ENCODE measurements at regions not wholly inside any gene's neighbourhood (a gene's known extent, or its start where the extent isn't known, plus 50 kb on each side); places are given as distances from the start of the nearest gene placed in this dataset.

DNA sequence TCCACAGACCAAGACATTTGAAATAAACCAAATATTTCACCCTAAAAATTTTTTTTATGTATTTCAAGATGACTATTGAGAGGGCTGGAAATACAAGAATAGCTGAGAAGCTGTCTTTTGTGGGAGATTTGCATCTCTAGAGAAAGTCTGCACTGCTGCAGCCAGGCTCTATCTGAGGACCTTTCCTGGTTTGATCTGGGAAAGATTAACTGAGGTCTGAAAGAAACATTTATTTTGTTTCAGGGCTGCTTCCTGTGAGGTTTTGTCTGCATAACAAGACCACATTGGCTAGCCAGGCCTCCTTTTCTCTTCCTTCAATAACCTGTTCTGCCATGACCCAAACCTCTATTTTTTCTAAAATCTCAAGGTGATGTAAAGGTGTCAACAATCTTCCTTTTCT lies 117.5 kb upstream of the ARHGEF26 start (continued):
- TF ChIP-seq ATF3 (IDR thresholded peaks at IDR 0.05) (no peak), FOSL1 (IDR thresholded peaks at IDR 0.05; ENCODE audit: low read depth) (no peak), ZBTB33 (IDR thresholded peaks at IDR 0.05; ENCODE audit: extremely low read depth, insufficient replicate concordance, low read length) (no peak), MAX (IDR thresholded peaks at IDR 0.05) (no peak)

DNA sequence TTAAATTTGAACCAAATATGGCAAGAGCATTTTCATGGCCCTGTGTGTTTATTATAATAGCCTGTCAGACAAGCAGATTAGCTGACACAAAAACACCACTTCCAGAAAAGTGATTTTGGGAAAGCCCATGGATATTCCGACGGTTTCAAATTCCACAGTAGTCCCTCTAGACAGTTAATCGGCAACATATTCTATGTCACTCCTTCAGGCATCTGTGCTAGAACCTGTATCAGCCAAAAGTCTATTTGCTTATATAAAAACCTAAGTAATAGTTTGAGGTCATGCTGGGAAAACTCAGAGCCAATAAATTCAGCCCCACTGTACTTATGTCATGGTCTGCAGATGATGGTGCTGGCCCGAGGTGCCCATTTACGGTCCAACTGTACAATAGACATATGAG lies 110.2 kb upstream of the ARHGEF26 start:
- TF ChIP-seq ZNF274 (IDR thresholded peaks at IDR 0.05; ENCODE audit: low read depth, low read length): no peak
- no peak for TF ChIP-seq RAD21 (IDR thresholded peaks at IDR 0.05; ENCODE audit: low read depth)
- no peak for TF ChIP-seq SRF (IDR thresholded peaks at IDR 0.05; ENCODE audit: low read depth)
- no peak for TF ChIP-seq CBX3 (IDR thresholded peaks at IDR 0.05; ENCODE audit: low read depth)
- TF ChIP-seq EZH2phosphoT487 (IDR thresholded peaks at IDR 0.05; ENCODE audit: borderline replicate concordance): no peak
- TF ChIP-seq CTCF (IDR thresholded peaks at IDR 0.05 in 2 of 3, conservative IDR thresholded peaks at IDR 0.05 in 1 of 3; ENCODE audit: borderline replicate concordance in 1 of 3, insufficient read depth in 1 of 3, low read depth in 2 of 3, low read length in 2 of 3): no peak
- TF ChIP-seq YY1 (IDR thresholded peaks at IDR 0.05; ENCODE audit: extremely low read depth, insufficient replicate concordance, low read depth, low read length): no peak
- TF ChIP-seq ELF1 (IDR thresholded peaks at IDR 0.05; ENCODE audit: borderline replicate concordance, low read depth): no peak
- intact Hi-C loops (cut with micrococcal nuclease): no loop called here
- no peak overlapping the region for H3K4me2 ChIP-seq (ENCODE audit: low read length)
- H3K4me1 ChIP-seq (ENCODE audit: control insufficient read depth in 1 of 2, insufficient read depth in 2 of 2, low read length in 2 of 2): no peaks in the 10 kb centered on the region
- H3K27me3 ChIP-seq (ENCODE audit: insufficient read depth, low read length): no peaks in the 10 kb centered on the region
- no peak overlapping the region for H3K9ac ChIP-seq (ENCODE audit: low read length)
- ChIA-PET RAD21 (ENCODE audit: low non-redundant PET in 1 of 2, low total read pairs in 2 of 2, uncharacterized antibody in 2 of 2, unreplicated experiment in 2 of 2) (no interaction called here), POLR2A (no interaction called here), CTCF (interaction anchor here (1.7 kb wide), 1 partner anchor 8 kb away, joined by 4 read pairs; no protein-coding TSS in a partner anchor)
- no peak overlapping the region for H3K27ac ChIP-seq (ENCODE audit: low read depth, low read length)
- DNase-seq (ENCODE audit: low read depth, low spot score) (no peak), ATAC-seq (no peak)
- no peaks in the 10 kb centered on the region for H3K36me3 ChIP-seq (ENCODE audit: control insufficient read depth in 1 of 2, insufficient read depth in 2 of 2, low read length in 2 of 2)
- H4K20me1 ChIP-seq (ENCODE audit: insufficient read depth): no peaks in the 10 kb centered on the region
- H3K79me2 ChIP-seq (ENCODE audit: insufficient read depth, low read length): no peaks in the 10 kb centered on the region
- no peaks in the 10 kb centered on the region for H3K9me2 ChIP-seq (ENCODE audit: insufficient read depth)
- no peak overlapping the region for H3K4me3 ChIP-seq (replicated peaks in 1 of 2; ENCODE audit: low read depth in 1 of 2, low read length in 2 of 2)
- no TSS peak for BruUV-seq (replicated peaks)
- H3K9me3 ChIP-seq (ENCODE audit: control insufficient read depth in 1 of 2, insufficient read depth in 1 of 2, low read depth in 1 of 2, low read length in 2 of 2): no peaks in the 10 kb centered on the region
- H2AFZ ChIP-seq (ENCODE audit: low read depth, low read length, poor library complexity, severe bottlenecking): no peak overlapping the region

Measured in HCT116 (cell line).